ENCODE measurements at regions not wholly inside any gene's neighbourhood (a gene's known extent, or its start where the extent isn't known, plus 50 kb on each side); places are given as distances from the start of the nearest gene placed in this dataset.
"Not testable (repeated sequence)": the region's sequence is repeated elsewhere in the genome, so short reads cannot be mapped to it uniquely, and the experiment has no call there.

GRCh38 chrX:86930419-86930818 lies 587.2 kb upstream of the KLHL4 start:
- H3K9me3 ChIP-seq = no peaks in the 10 kb centered on the region
- H3K27ac ChIP-seq = no peak overlapping the region
- no peak overlapping the region for H3K9ac ChIP-seq (ENCODE audit: low read depth in 2 of 2, low read length in 2 of 2)
- DNase-seq = no peak
- intact Hi-C loops (cut with DNase I) = no loop called here
- H3K27me3 ChIP-seq = no peaks in the 10 kb centered on the region
- TF ChIP-seq CTCF (IDR thresholded peaks at IDR 0.05) = no peak
- no peaks in the 10 kb centered on the region for H3K4me1 ChIP-seq
- no peaks in the 10 kb centered on the region for H3K36me3 ChIP-seq
- H3K4me3 ChIP-seq = no peak overlapping the region

- Histone ChIP-seq H3K9me3 (no peaks in the 10 kb centered on the region), H3K9ac (ENCODE audit: low read depth in 2 of 2, low read length in 2 of 2) (no peak overlapping the region), H3K27me3 (no peaks in the 10 kb centered on the region), H3K4me1 (no peaks in the 10 kb centered on the region), H3K27ac (no peak overlapping the region), H3K36me3 (no peaks in the 10 kb centered on the region), H3K4me3 (no peak overlapping the region)
- no peak for DNase-seq
- intact Hi-C loops (cut with DNase I) = no loop called here
- TF ChIP-seq CTCF (IDR thresholded peaks at IDR 0.05) = no peak
These were observed 581.6 kb upstream of the KLHL4 start for GRCh38 chrX:86935988-86936387.

- TF ChIP-seq CTCF (IDR thresholded peaks at IDR 0.05) = peak; percentile 42
- H3K4me1 ChIP-seq = no peaks in the 10 kb centered on the region
- no peak for DNase-seq
- no peaks in the 10 kb centered on the region for H3K36me3 ChIP-seq
- H3K27ac ChIP-seq = no peak overlapping the region
- H3K4me3 ChIP-seq = no peak overlapping the region
- H3K9me3 ChIP-seq = no peaks in the 10 kb centered on the region
- intact Hi-C loops (cut with DNase I) = no loop called here
- H3K9ac ChIP-seq (ENCODE audit: low read depth in 2 of 2, low read length in 2 of 2) = no peak overlapping the region
- H3K27me3 ChIP-seq = no peaks in the 10 kb centered on the region
These were observed 571.0 kb upstream of the KLHL4 start for GRCh38 chrX:86946569-86946968.

GRCh38 chrX:86964321-86964720 lies 553.3 kb upstream of the KLHL4 start:
- no peak overlapping the region for H3K9ac ChIP-seq (ENCODE audit: low read depth in 2 of 2, low read length in 2 of 2)
- no peak for DNase-seq
- no peak overlapping the region for H3K27ac ChIP-seq
- no peaks in the 10 kb centered on the region for H3K27me3 ChIP-seq
- H3K9me3 ChIP-seq = no peaks in the 10 kb centered on the region
- H3K4me1 ChIP-seq = no peaks in the 10 kb centered on the region
- H3K4me3 ChIP-seq = no peak overlapping the region
- no peak for TF ChIP-seq CTCF (IDR thresholded peaks at IDR 0.05)
- intact Hi-C loops (cut with DNase I) = no loop called here
- no peaks in the 10 kb centered on the region for H3K36me3 ChIP-seq

- H3K9ac ChIP-seq (ENCODE audit: low read depth in 2 of 2, low read length in 2 of 2) = no peak overlapping the region
- H3K27ac ChIP-seq = no peak overlapping the region
- no peak for DNase-seq
- H3K36me3 ChIP-seq = no peaks in the 10 kb centered on the region
- no peaks in the 10 kb centered on the region for H3K9me3 ChIP-seq
- H3K27me3 ChIP-seq = no peaks in the 10 kb centered on the region
- no peak overlapping the region for H3K4me3 ChIP-seq
- intact Hi-C loops (cut with DNase I) = no loop called here
- no peak for TF ChIP-seq CTCF (IDR thresholded peaks at IDR 0.05)
- no peaks in the 10 kb centered on the region for H3K4me1 ChIP-seq
These were observed 536.2 kb upstream of the KLHL4 start for GRCh38 chrX:86981326-86981879.

GRCh38 chrX:86987351-86987750 lies 530.3 kb upstream of the KLHL4 start:
- H3K9ac ChIP-seq (ENCODE audit: low read depth in 2 of 2, low read length in 2 of 2); H3K4me1 ChIP-seq; H3K4me3 ChIP-seq; H3K27me3 ChIP-seq; H3K27ac ChIP-seq; H3K9me3 ChIP-seq; intact Hi-C loops (cut with DNase I); H3K36me3 ChIP-seq; DNase-seq: not testable (repeated sequence)

Data from colonic mucosa (tissue), 4 donors.